HUES48 (cell line): ENCODE measurements at regions not wholly inside any gene's neighbourhood (a gene's known extent, or its start where the extent isn't known, plus 50 kb on each side); places are given as distances from the start of the nearest gene placed in this dataset.

Source experiments
- H3K27ac ChIP-seq: one replicate; pipeline ENCODE4 v1.7.0; 2013; ENCODE audit warnings: low read depth, low read length, inconsistent platforms
- H3K27me3 ChIP-seq: 2 replicates; pipeline ENCODE4 v1.6.1; 2013; ENCODE audit warnings: mild to moderate bottlenecking, low read length; ENCODE audit not compliant: control insufficient read depth, insufficient read depth
- H3K36me3 ChIP-seq: 2 replicates; pipeline ENCODE4 v1.6.1; 2013; ENCODE audit warnings: low read length; ENCODE audit not compliant: control insufficient read depth, insufficient read depth
- H3K4me1 ChIP-seq: 2 replicates; pipeline ENCODE4 v1.6.1; 2013; ENCODE audit warnings: mild to moderate bottlenecking, low read length; ENCODE audit not compliant: control insufficient read depth, insufficient read depth
- H3K4me3 ChIP-seq: 2 replicates; pipeline ENCODE4 v1.5.1; 2013; ENCODE audit warnings: mild to moderate bottlenecking, low read depth, low read length
- H3K9ac ChIP-seq: 2 replicates; pipeline ENCODE4 v1.6.1; 2013; ENCODE audit warnings: mild to moderate bottlenecking, low read depth, low read length, moderate library complexity
- H3K9me3 ChIP-seq: 2 replicates; pipeline ENCODE4 v1.6.1; 2013; ENCODE audit warnings: low read length; ENCODE audit not compliant: control insufficient read depth, insufficient read depth

DNA sequence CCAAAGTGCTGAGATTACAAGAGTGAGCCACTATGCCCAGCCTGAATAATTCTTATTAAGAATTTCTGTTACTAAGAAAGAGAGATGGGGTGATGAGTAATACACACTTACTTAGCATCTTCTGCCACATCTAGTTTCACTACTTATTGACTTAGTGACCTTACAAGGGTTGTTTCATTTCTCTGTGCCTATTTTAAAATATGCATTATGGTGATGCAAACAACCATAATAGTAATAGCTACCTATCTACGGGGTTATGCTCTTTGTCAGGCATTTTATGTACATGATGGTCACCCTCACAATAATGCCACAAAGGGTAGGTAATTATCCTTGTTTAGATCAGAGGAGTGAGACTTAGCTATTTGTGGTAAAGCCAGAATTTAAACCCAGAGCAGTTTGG is 499.0 kb upstream of the SGCD start:
- H3K27ac ChIP-seq = no peak overlapping the region
- H3K36me3 ChIP-seq = no peaks in the 10 kb centered on the region
- H3K9me3 ChIP-seq = no peaks in the 10 kb centered on the region
- no peak overlapping the region for H3K9ac ChIP-seq
- no peaks in the 10 kb centered on the region for H3K27me3 ChIP-seq
- H3K4me3 ChIP-seq = no peak overlapping the region
- H3K4me1 ChIP-seq = no peaks in the 10 kb centered on the region

DNA sequence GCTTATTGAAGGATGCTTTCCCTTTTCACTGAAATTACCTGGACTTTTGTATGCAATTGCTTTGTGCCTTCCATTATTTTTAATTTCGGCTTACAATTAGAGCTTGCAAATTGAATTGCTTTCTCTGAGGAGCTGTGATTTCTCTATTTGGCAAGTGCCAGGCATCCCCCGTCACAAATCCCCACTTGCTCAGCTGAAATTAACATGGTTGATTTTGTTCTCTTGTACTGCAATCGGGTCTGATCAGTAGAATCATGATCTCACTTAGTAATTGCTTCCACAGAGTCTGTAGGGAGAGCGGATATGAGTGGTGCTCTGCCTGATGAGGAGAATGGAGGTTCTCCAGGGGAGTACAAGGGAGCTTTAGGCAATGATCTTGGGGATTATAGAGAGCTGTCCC is 495.5 kb upstream of the SGCD start:
- no peak overlapping the region for H3K27ac ChIP-seq
- H3K36me3 ChIP-seq = no peaks in the 10 kb centered on the region
- H3K9me3 ChIP-seq = no peaks in the 10 kb centered on the region
- H3K27me3 ChIP-seq = no peaks in the 10 kb centered on the region
- H3K4me1 ChIP-seq = no peaks in the 10 kb centered on the region
- H3K4me3 ChIP-seq = no peak overlapping the region
- no peak overlapping the region for H3K9ac ChIP-seq

DNA sequence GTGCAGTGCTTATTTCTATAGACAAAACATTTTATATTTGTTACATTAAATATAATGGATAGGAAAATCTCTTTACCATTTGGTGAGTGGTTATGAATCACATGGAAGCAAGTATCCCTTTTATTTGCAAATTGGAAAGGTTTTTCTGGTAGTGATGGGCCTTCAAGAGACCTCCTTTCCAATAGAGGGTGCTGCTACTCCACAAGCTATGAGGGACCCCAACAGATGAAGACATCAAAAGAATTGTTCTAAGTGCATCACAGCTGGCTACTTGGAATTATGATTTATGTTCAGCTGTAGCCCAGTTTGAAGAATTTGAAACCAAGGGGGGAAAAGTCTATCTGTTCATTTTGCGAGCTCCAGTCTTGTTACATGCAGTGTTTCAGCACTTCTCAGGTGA is 493.7 kb upstream of the SGCD start:
- Histone ChIP-seq H3K27ac (no peak overlapping the region), H3K36me3 (no peaks in the 10 kb centered on the region), H3K4me3 (no peak overlapping the region), H3K9me3 (no peaks in the 10 kb centered on the region), H3K9ac (no peak overlapping the region), H3K4me1 (no peaks in the 10 kb centered on the region), H3K27me3 (no peaks in the 10 kb centered on the region)

DNA sequence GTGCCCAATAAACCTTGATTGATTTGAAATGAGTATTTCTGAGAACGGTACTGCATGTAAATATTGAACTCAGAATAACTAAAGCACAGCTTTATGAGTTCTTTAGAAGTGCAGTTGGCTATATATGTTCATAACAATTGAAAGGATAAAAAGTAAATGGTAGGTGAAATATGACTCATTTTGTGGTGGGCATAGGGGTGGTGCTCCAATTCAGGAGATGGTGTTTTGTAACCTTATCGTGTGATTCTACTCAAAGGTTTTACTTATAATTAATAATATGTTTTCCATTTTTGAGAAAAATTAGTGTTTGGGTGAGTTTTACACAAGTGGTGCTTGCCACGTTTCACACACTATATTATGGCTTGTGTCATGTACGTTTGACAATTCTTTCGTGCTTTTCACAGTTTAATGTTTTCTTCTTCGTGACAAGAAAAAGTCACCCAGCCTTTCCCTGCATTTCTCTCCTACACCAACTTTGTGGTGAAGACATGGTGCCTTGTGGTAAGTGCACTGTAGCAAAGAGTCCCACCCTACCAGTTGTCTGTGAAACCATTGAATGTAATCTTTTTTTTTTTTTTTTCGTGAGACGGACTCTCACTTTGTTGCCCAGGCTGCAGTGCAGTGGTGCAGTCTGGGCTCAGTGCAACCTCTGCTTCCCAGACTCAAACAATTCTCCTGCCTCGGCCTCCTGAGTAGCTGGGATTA is 492.5 kb upstream of the SGCD start:
- H3K27ac ChIP-seq = no peak overlapping the region
- H3K4me3 ChIP-seq = no peak overlapping the region
- H3K27me3 ChIP-seq = no peaks in the 10 kb centered on the region
- no peaks in the 10 kb centered on the region for H3K9me3 ChIP-seq
- no peaks in the 10 kb centered on the region for H3K4me1 ChIP-seq
- no peaks in the 10 kb centered on the region for H3K36me3 ChIP-seq
- H3K9ac ChIP-seq = no peak overlapping the region

GRCh38 chr5:155836089-155836803 is 490.7 kb upstream of the SGCD start:
- Histone ChIP-seq H3K27me3 (no peaks in the 10 kb centered on the region), H3K9ac (no peak overlapping the region), H3K4me3 (no peak overlapping the region), H3K36me3 (no peaks in the 10 kb centered on the region), H3K9me3 (no peaks in the 10 kb centered on the region), H3K4me1 (no peaks in the 10 kb centered on the region), H3K27ac (no peak overlapping the region)

DNA sequence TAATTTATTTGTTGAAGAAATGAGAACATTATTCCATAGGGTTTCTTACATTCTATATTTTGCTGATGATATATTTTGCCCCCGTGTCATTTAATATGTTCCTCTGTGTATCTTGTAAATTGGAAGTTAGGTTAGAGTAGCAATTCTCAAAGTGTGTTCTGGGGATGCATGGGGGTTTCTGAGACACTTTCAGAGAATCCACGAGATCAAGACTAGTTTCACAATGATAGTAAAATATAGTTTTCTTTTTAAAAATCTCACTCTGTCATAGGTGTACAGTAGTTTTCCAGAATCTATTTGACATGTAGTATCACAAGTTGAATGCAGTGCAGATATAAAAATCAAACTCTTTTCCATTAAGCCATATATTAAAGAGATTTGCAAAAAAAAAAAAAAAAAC is 488.6 kb upstream of the SGCD start:
- Histone ChIP-seq H3K27ac (no peak overlapping the region), H3K9me3 (no peaks in the 10 kb centered on the region)

GRCh38 chr5:155839251-155840037 is 487.5 kb upstream of the SGCD start:
- H3K9ac ChIP-seq = no peak overlapping the region
- H3K27me3 ChIP-seq = no peaks in the 10 kb centered on the region
- no peak overlapping the region for H3K4me3 ChIP-seq
- H3K27ac ChIP-seq = no peak overlapping the region
- no peaks in the 10 kb centered on the region for H3K9me3 ChIP-seq
- no peaks in the 10 kb centered on the region for H3K36me3 ChIP-seq
- no peaks in the 10 kb centered on the region for H3K4me1 ChIP-seq

More for the DNA sequence above, 488.6 kb upstream of the SGCD start:
- Histone ChIP-seq H3K4me3 (no peak overlapping the region), H3K36me3 (no peaks in the 10 kb centered on the region), H3K27me3 (no peaks in the 10 kb centered on the region), H3K9ac (no peak overlapping the region), H3K4me1 (no peaks in the 10 kb centered on the region)

GRCh38 chr5:155844542-155844941 is 482.4 kb upstream of the SGCD start:
- Histone ChIP-seq H3K4me3 (no peak overlapping the region), H3K9ac (no peak overlapping the region), H3K27ac (no peak overlapping the region), H3K4me1 (no peaks in the 10 kb centered on the region), H3K27me3 (no peaks in the 10 kb centered on the region), H3K9me3 (no peaks in the 10 kb centered on the region), H3K36me3 (no peaks in the 10 kb centered on the region)

GRCh38 chr5:155850370-155850769 is 476.6 kb upstream of the SGCD start:
- Histone ChIP-seq H3K4me1 (peaks cover 3% of the 10 kb centered on the region; the same call in 1 of the 2 replicates), H3K9me3 (no peaks in the 10 kb centered on the region), H3K27me3 (no peaks in the 10 kb centered on the region), H3K36me3 (no peaks in the 10 kb centered on the region), H3K9ac (no peak overlapping the region), H3K4me3 (no peak overlapping the region), H3K27ac (no peak overlapping the region)

- no peak overlapping the region for H3K9ac ChIP-seq
- H3K36me3 ChIP-seq = no peaks in the 10 kb centered on the region
- H3K27ac ChIP-seq = no peak overlapping the region
- H3K4me3 ChIP-seq = no peak overlapping the region
- no peaks in the 10 kb centered on the region for H3K9me3 ChIP-seq
- H3K4me1 ChIP-seq = no peaks in the 10 kb centered on the region
- H3K27me3 ChIP-seq = no peaks in the 10 kb centered on the region
Observed at GRCh38 chr5:155866971-155867370, 460.0 kb upstream of the SGCD start.

GRCh38 chr5:155867522-155868088 is 459.4 kb upstream of the SGCD start:
- Histone ChIP-seq H3K27ac (no peak overlapping the region), H3K4me3 (no peak overlapping the region), H3K9ac (no peak overlapping the region), H3K36me3 (no peaks in the 10 kb centered on the region), H3K4me1 (no peaks in the 10 kb centered on the region), H3K9me3 (no peaks in the 10 kb centered on the region), H3K27me3 (no peaks in the 10 kb centered on the region)
